Cardiac muscle cell (in vitro differentiated cells and primary cell): ENCODE measurements at regions not wholly inside any gene's neighbourhood (a gene's known extent, or its start where the extent isn't known, plus 50 kb on each side); places are given as distances from the start of the nearest gene placed in this dataset.

Experiments used
- DNase-seq, 2 donors: peaks; one replicate each; pipeline versions ENCODE4 v3.0.0 to v3.0.0-alpha.2; 2010 to 2017; ENCODE audit warnings: low read depth in 1 of 2, low spot score in 1 of 2
- H3K27ac ChIP-seq: fragments of 200-600 bp; sonication (generic); 2 replicates; pipeline ENCODE4 v1.5.1; 2016
- H3K27me3 ChIP-seq: fragments of 200-600 bp; sonication (generic); 2 replicates; pipeline ENCODE4 v1.6.0; 2016; ENCODE audit warnings: control low read depth
- H3K36me3 ChIP-seq: fragments of 200-600 bp; sonication (generic); 2 replicates; pipeline ENCODE4 v1.5.1; 2016; ENCODE audit warnings: control low read depth
- H3K4me1 ChIP-seq: fragments of 200-600 bp; sonication (generic); 2 replicates; pipeline ENCODE4 v1.8.1; 2017; ENCODE audit warnings: low read depth, mild to moderate bottlenecking, mixed run types
- H3K4me3 ChIP-seq: fragments of 200-600 bp; sonication (generic); 2 replicates; pipeline ENCODE4 v1.5.1; 2016; ENCODE audit warnings: mild to moderate bottlenecking
- H3K9me3 ChIP-seq: fragments of 200-600 bp; sonication (generic); 2 replicates; pipeline ENCODE4 v1.5.1; 2017; ENCODE audit warnings: low read depth, mild to moderate bottlenecking, control low read depth
- TF ChIP-seq, protein P1 (sequence below): IDR thresholded peaks from 2 replicates; pipeline ENCODE4 v1.5.1; 2012; ENCODE audit warnings: low read depth, mild to moderate bottlenecking, low read length

DNA sequence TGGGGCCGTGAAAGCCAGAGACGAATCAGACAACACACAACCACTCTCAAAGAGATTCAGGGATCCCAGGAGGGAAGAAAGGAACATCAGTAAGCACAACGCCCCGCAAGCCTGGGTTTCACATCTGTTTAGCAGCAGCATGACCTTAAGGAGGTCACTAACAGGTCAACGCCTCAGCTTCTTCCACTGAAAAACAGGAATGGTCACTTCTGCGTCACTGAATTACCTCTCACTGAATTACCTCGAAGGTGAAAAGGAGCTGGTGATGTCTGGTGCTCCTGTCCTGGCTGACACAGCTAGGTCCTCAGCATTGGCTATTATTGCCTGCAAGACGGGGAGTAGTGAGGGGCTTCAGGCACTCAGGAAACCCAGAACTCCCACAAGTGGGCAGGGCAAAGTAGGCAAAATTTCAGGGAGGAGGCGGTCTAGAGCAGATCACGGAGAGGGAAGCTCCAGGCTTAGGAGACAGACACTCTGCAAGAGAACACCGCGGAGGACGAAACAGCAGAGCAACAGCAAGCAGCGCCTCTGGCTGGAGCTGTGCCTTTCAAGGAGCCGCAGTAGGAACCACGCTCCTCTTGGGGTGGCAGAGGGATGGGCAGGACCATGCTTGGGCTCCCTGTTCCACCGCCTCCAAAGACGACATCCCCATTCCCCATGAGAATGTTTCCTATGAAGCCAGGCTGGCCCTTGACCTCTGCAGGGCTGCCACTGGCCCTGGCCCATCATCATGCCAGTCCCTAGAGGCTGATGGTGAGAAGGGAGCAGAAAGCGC is 108.4 kb downstream of the SINHCAF start:
- Histone ChIP-seq H3K27me3 (no peaks in the 10 kb centered on the region), H3K4me3 (no peak overlapping the region), H3K9me3 (no peaks in the 10 kb centered on the region), H3K36me3 (no peaks in the 10 kb centered on the region), H3K4me1 (no peaks in the 10 kb centered on the region), H3K27ac (no peak overlapping the region)
- TF ChIP-seq, protein P1, sequence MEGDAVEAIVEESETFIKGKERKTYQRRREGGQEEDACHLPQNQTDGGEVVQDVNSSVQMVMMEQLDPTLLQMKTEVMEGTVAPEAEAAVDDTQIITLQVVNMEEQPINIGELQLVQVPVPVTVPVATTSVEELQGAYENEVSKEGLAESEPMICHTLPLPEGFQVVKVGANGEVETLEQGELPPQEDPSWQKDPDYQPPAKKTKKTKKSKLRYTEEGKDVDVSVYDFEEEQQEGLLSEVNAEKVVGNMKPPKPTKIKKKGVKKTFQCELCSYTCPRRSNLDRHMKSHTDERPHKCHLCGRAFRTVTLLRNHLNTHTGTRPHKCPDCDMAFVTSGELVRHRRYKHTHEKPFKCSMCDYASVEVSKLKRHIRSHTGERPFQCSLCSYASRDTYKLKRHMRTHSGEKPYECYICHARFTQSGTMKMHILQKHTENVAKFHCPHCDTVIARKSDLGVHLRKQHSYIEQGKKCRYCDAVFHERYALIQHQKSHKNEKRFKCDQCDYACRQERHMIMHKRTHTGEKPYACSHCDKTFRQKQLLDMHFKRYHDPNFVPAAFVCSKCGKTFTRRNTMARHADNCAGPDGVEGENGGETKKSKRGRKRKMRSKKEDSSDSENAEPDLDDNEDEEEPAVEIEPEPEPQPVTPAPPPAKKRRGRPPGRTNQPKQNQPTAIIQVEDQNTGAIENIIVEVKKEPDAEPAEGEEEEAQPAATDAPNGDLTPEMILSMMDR, result no peak
- DNase-seq, result no peak

DNA sequence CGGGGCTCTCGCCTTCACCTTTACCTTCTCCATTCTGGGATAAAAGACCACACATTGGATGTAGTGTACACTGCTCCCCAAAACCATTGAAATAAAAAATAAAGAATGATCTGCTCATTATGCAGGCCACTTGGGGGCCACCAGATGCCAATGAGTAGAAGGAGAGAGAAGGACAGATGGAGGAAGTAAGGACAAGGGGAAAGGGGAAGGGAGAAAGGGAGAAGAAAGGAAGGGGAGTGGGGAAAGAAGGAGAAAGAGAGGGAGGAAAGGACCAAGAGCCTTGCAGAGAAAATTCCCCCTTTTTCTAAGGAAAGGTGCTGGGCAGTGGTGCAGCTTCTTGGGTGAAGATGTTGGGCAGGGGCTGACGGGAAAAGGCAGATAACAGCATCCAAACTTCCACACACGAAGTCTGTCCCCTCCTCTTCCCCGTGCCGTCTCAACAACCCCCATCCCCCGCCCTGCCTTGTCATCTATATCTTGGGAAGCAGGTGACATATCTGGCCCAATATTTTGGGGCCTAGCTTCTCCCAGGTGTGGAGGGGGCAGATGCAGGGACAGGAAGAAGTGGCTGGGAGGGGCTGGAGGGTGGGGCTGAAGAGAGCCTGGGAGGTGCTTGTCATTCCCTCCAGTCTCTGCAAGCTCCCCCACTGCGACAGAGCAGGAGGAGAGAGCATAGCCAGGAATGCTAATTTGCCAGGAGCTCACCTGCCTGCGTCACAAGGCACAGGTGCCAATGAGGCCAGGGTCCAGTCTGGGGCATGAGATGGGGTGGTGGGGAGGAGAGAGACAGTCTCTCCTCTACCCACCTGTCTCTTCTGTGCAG is 107.5 kb downstream of the SINHCAF start:
- Histone ChIP-seq H3K9me3 (no peaks in the 10 kb centered on the region), H3K27ac (no peak overlapping the region), H3K27me3 (no peaks in the 10 kb centered on the region), H3K4me3 (no peak overlapping the region), H3K36me3 (no peaks in the 10 kb centered on the region), H3K4me1 (no peaks in the 10 kb centered on the region)
- TF ChIP-seq, protein P1, result no peak
- DNase-seq, result no peak

DNA sequence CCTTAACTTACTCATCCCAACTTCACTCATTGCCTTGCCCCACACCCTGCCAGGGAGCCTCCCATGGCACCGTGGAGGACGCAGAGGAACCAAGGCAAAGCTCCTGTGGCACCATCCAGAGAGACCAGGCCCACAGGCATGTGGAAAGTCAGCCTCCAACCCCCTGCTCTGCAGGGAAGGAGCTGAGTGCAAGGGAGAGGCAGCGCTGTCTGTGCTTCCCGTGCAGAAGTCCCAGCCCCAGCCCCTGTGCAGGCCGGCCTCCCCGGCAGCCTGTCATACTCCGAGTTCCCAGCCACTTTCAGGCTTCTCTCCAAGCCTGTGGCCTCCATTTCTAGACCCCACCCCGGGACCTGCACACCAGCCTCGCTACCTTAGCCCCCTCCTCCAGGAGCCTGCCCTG is 106.4 kb downstream of the SINHCAF start:
- Histone ChIP-seq H3K9me3 (no peaks in the 10 kb centered on the region), H3K27ac (no peak overlapping the region), H3K36me3 (no peaks in the 10 kb centered on the region), H3K4me3 (no peak overlapping the region), H3K27me3 (no peaks in the 10 kb centered on the region), H3K4me1 (no peaks in the 10 kb centered on the region)
- TF ChIP-seq, protein P1, result no peak
- DNase-seq, result no peak

DNA sequence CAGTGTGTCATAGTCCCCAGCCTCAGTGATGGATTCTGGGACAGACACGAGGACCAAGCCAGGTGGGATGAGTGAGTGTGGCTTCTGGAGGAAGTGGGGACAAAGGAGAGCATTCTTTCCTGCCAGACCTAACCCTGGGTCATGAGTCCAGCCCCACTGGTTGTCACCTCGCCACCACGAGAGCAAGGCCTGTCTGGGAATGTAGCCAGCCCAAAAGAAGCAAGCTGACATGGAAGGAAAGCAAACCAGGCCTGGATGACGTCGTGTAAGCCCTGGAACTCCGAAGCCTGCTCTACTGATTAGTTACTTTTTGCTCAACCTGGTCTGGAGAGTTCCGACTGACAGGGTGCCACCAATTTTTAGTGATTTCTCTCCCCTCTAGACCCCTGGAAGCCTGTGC is 105.9 kb downstream of the SINHCAF start:
- TF ChIP-seq, protein P1, result no peak
- H3K27me3 ChIP-seq, result no peaks in the 10 kb centered on the region
- no peak for DNase-seq
- no peak overlapping the region for H3K27ac ChIP-seq
- no peak overlapping the region for H3K4me3 ChIP-seq
- H3K9me3 ChIP-seq, result no peaks in the 10 kb centered on the region
- no peaks in the 10 kb centered on the region for H3K36me3 ChIP-seq
- H3K4me1 ChIP-seq, result no peaks in the 10 kb centered on the region

DNA sequence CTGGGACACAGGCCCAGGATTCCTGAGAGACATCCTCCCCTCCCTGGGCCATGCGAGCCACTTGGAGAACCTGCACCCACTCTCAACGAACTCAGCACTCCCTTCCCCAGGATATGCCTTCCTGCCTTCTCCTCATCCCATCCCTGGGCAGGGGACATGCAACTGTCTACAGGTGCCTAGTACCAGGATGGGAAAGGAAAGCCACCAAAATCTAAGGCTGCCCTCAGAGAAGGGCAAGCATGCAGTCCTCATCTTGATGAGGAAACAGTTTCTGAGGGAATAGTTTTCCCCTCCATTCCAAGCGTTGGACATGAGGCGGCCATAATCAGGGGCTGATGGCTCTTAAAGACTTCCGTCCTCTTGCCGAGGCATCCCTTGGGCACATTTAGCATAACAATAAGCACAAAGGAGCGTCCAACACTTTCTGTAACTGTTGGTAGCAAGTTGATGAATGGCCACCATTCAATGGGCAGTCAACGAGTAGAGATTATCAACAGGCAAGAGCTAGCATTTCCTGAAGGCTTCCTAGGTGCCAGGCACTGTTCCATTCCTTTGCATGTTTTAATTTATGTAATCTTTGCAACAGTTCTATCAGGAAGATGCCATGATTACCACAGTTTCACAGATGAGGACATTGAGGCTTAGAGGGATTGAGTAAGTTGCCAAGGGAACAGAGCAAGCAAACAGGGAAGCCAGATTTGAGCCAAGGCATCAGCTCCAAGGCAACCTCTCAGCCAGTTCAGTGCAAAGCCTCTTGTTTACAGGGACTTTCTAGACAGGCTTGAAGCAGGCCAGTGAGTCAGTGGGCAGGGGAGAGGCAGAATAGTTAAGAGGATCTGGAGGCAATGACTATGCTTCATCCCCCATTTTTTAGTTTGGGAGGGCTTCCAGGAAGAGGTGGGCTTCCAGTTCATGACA is 105.1 kb downstream of the SINHCAF start:
- DNase-seq, result peak in 1 of 2 donors; percentile 55

More for the DNA sequence above, 105.1 kb downstream of the SINHCAF start:
- Histone ChIP-seq H3K4me1 (no peaks in the 10 kb centered on the region), H3K36me3 (no peaks in the 10 kb centered on the region), H3K9me3 (no peaks in the 10 kb centered on the region), H3K27ac (no peak overlapping the region), H3K27me3 (no peaks in the 10 kb centered on the region), H3K4me3 (no peak overlapping the region)
- TF ChIP-seq, protein P1, result no peak
